ENCODE measurements at regions not wholly inside any gene's neighbourhood (a gene's known extent, or its start where the extent isn't known, plus 50 kb on each side); places are given as distances from the start of the nearest gene placed in this dataset.
A peak's percentile ranks its signal among the peaks of the same experiment; 100 is the strongest.

GRCh38 chr1:209012443-209013196 is 570.9 kb upstream of the CAMK1G start (continued):
- TF ChIP-seq ZNF462 (CRISPR knock-in tag; IDR thresholded peaks at IDR 0.05) (no peak), NANOG (IDR thresholded peaks at IDR 0.05; ENCODE audit: borderline replicate concordance) (no peak), ZNF331 (CRISPR knock-in tag; IDR thresholded peaks at IDR 0.05; ENCODE audit: low read depth) (no peak), ETS1 (IDR thresholded peaks at IDR 0.05) (no peak), EZH2 (IDR thresholded peaks at IDR 0.05; ENCODE audit: low read depth, unreplicated experiment) (no peak), CREB1 (CRISPR knock-in tag; IDR thresholded peaks at IDR 0.05; ENCODE audit: low read depth) (no peak)

GRCh38 chr1:209015092-209015491 is 568.4 kb upstream of the CAMK1G start:
- H4K20me1 ChIP-seq (replicated peaks; ENCODE audit: insufficient read depth) = no peaks in the 10 kb centered on the region
- H3K36me3 Mint-ChIP-seq (ENCODE audit: low read depth) = peaks cover 22% of the 10 kb centered on the region
- no peaks in the 10 kb centered on the region for H3K9me2 ChIP-seq (ENCODE audit: insufficient read depth)
- H3K79me2 ChIP-seq (replicated peaks; ENCODE audit: insufficient read depth) = no peaks in the 10 kb centered on the region
- DNase-seq (ENCODE audit: low spot score) (no peak), ATAC-seq (no peak)
- peaks cover 31% of the 10 kb centered on the region for H3K9me3 Mint-ChIP-seq
- H3K4me1 ChIP-seq (ENCODE audit: insufficient read depth) = no peaks in the 10 kb centered on the region
- no peak overlapping the region for H3K27ac Mint-ChIP-seq
- no peak overlapping the region for H3K4me3 Mint-ChIP-seq
- H3F3A ChIP-seq (replicated peaks; ENCODE audit: low read depth) = no peaks in the 10 kb centered on the region
- no peaks in the 10 kb centered on the region for H3K27me3 ChIP-seq (ENCODE audit: insufficient read depth)
- peaks cover 2% of the 10 kb centered on the region for H3K27me3 Mint-ChIP-seq (ENCODE audit: insufficient read depth, low read depth, poor library complexity)
- no peak overlapping the region for H3K4me2 ChIP-seq
- 0 out of 2 replicates have a peak, but pooled peaks cover 3% of the 10 kb centered on the region for H3K36me3 ChIP-seq (ENCODE audit: insufficient read depth)
- no peak overlapping the region for H3K4me3 ChIP-seq
- peaks cover 3% of the 10 kb centered on the region; the same call in 2 of the 3 replicates for H3K4me1 Mint-ChIP-seq
- no peak overlapping the region for H3K27ac ChIP-seq (ENCODE audit: low read depth)
- H2AFZ ChIP-seq = peak overlapping the region; percentile 14; the same call in 1 of the 2 replicates
- no peak for TF ChIP-seq EZH2phosphoT487 (IDR thresholded peaks at IDR 0.05; ENCODE audit: unreplicated experiment)
- TF ChIP-seq ZNF462 (CRISPR knock-in tag; IDR thresholded peaks at IDR 0.05) = no peak

Measured in GM23338 (cell line).